Chondrocyte (in vitro differentiated cells): ENCODE measurements at regions not wholly inside any gene's neighbourhood (a gene's known extent, or its start where the extent isn't known, plus 50 kb on each side); places are given as distances from the start of the nearest gene placed in this dataset.
A peak's percentile ranks its signal among the peaks of the same experiment; 100 is the strongest.

Source experiments
- DNase-seq: peaks from one replicate; pipeline ENCODE4 v3.0.0; 2021; ENCODE audit warnings: mixed read lengths, low spot score
- H3K27ac Mint-ChIP-seq: one replicate; pipeline ENCODE4 v1.8.0; 2021; ENCODE audit warnings: mild to moderate bottlenecking, moderate library complexity, mixed read lengths; ENCODE audit not compliant: unreplicated experiment
- H3K27me3 Mint-ChIP-seq: 2 replicates; pipeline ENCODE4 v1.8.0; 2021; ENCODE audit warnings: low read depth, mixed read lengths
- H3K36me3 Mint-ChIP-seq: 2 replicates; pipeline ENCODE4 v1.8.0; 2021; ENCODE audit warnings: low read depth, mixed read lengths
- H3K4me1 Mint-ChIP-seq: 2 replicates; pipeline ENCODE4 v1.8.0; 2021; ENCODE audit warnings: low read depth, mild to moderate bottlenecking, mixed read lengths
- H3K4me3 Mint-ChIP-seq: one replicate; pipeline ENCODE4 v1.8.0; 2021; ENCODE audit warnings: mild to moderate bottlenecking, moderate library complexity, mixed read lengths; ENCODE audit not compliant: unreplicated experiment
- H3K9me3 Mint-ChIP-seq: 2 replicates; pipeline ENCODE4 v1.8.0; 2021; ENCODE audit warnings: low read depth, mixed read lengths
- CTCF ChIP-seq: fragments of 200-600 bp; sonication (generic); IDR thresholded peaks from 2 replicates; pipeline ENCODE4 v1.5.0; 2021; ENCODE audit warnings: antibody characterized with exemption, mild to moderate bottlenecking, moderate library complexity

- Mint-ChIP-seq H3K4me1 (no peaks in the 10 kb centered on the region), H3K27me3 (peaks cover 22% of the 10 kb centered on the region), H3K4me3 (no peak overlapping the region), H3K9me3 (peaks cover 15% of the 10 kb centered on the region), H3K36me3 (no peaks in the 10 kb centered on the region), H3K27ac (no peak overlapping the region)
- no peak for DNase-seq
- TF ChIP-seq CTCF: no peak
Observed at GRCh38 chr15:79765081-79765480, 131.7 kb downstream of the MTHFS start.

- H3K36me3 Mint-ChIP-seq: no peaks in the 10 kb centered on the region
- no peak overlapping the region for H3K4me3 Mint-ChIP-seq
- no peak for DNase-seq
- H3K27me3 Mint-ChIP-seq: peaks cover 24% of the 10 kb centered on the region
- no peaks in the 10 kb centered on the region for H3K4me1 Mint-ChIP-seq
- peaks cover 11% of the 10 kb centered on the region for H3K9me3 Mint-ChIP-seq
- TF ChIP-seq CTCF: peak; percentile 44
- H3K27ac Mint-ChIP-seq: no peak overlapping the region
Observed at GRCh38 chr15:79769069-79769481, 127.7 kb downstream of the MTHFS start.

- no peak for DNase-seq
- H3K27me3 Mint-ChIP-seq: peaks cover 19% of the 10 kb centered on the region
- no peak overlapping the region for H3K27ac Mint-ChIP-seq
Observed at GRCh38 chr15:79769933-79770759, 126.7 kb downstream of the MTHFS start.

GRCh38 chr15:79773128-79773527 is 123.7 kb downstream of the MTHFS start:
- H3K36me3 Mint-ChIP-seq: no peaks in the 10 kb centered on the region
- no peak for TF ChIP-seq CTCF
- H3K27me3 Mint-ChIP-seq: peaks cover 4% of the 10 kb centered on the region
- no peaks in the 10 kb centered on the region for H3K9me3 Mint-ChIP-seq
- no peak overlapping the region for H3K27ac Mint-ChIP-seq
- H3K4me3 Mint-ChIP-seq: no peak overlapping the region
- no peaks in the 10 kb centered on the region for H3K4me1 Mint-ChIP-seq
- no peak for DNase-seq

More at GRCh38 chr15:79769933-79770759, 126.7 kb downstream of the MTHFS start:
- Mint-ChIP-seq H3K9me3 (peaks cover 7% of the 10 kb centered on the region), H3K36me3 (no peaks in the 10 kb centered on the region), H3K4me3 (no peak overlapping the region), H3K4me1 (no peaks in the 10 kb centered on the region)
- TF ChIP-seq CTCF: no peak

GRCh38 chr15:79775821-79776220 is 121.0 kb downstream of the MTHFS start:
- H3K4me3 Mint-ChIP-seq: no peak overlapping the region
- H3K4me1 Mint-ChIP-seq: no peaks in the 10 kb centered on the region
- H3K36me3 Mint-ChIP-seq: no peaks in the 10 kb centered on the region
- no peaks in the 10 kb centered on the region for H3K9me3 Mint-ChIP-seq
- H3K27me3 Mint-ChIP-seq: peaks cover 4% of the 10 kb centered on the region
- no peak for TF ChIP-seq CTCF
- no peak for DNase-seq
- H3K27ac Mint-ChIP-seq: no peak overlapping the region
